Hepatocyte (in vitro differentiated cells): ENCODE measurements at regions not wholly inside any gene's neighbourhood (a gene's known extent, or its start where the extent isn't known, plus 50 kb on each side); places are given as distances from the start of the nearest gene placed in this dataset.

ENCODE experiments used
- DNase-seq: peaks from one replicate; pipeline ENCODE4 v3.0.0-alpha.2; 2016; ENCODE audit warnings: low spot score
- H2AFZ ChIP-seq: fragments of 200-600 bp; sonication (generic); 2 replicates; pipeline ENCODE4 v1.6.0; 2016; ENCODE audit warnings: antibody characterized with exemption, mild to moderate bottlenecking
- H3K27ac ChIP-seq: fragments of 200-600 bp; sonication (generic); 2 replicates; pipeline ENCODE4 v1.5.1; 2016; ENCODE audit warnings: mild to moderate bottlenecking
- H3K27me3 ChIP-seq: fragments of 200-600 bp; sonication (generic); 2 replicates; pipeline ENCODE4 v1.6.1; 2016
- H3K36me3 ChIP-seq: fragments of 200-600 bp; sonication (generic); replicated peaks from 2 replicates; pipeline ENCODE4 v1.5.1; 2016; ENCODE audit warnings: low read depth; ENCODE audit not compliant: insufficient read depth
- H3K4me1 ChIP-seq: fragments of 200-600 bp; sonication (generic); 2 replicates; pipeline ENCODE4 v1.5.1; 2016; ENCODE audit warnings: mild to moderate bottlenecking, moderate library complexity; ENCODE audit not compliant: insufficient read depth
- H3K4me2 ChIP-seq: fragments of 200-600 bp; sonication (generic); 2 replicates; pipeline ENCODE4 v1.6.0; 2016
- H3K4me3 ChIP-seq: fragments of 200-600 bp; sonication (generic); 2 replicates; pipeline ENCODE4 v1.5.1; 2016; ENCODE audit warnings: mild to moderate bottlenecking
- H3K79me2 ChIP-seq: fragments of 200-600 bp; sonication (generic); 2 replicates; pipeline ENCODE4 v1.6.0; 2017; ENCODE audit warnings: mild to moderate bottlenecking
- H3K9me2 ChIP-seq: fragments of 200-600 bp; sonication (generic); replicated peaks from 2 replicates; pipeline ENCODE4 v1.6.0; 2017; ENCODE audit warnings: mild to moderate bottlenecking; ENCODE audit not compliant: insufficient read depth
- H3K9me3 ChIP-seq: fragments of 200-600 bp; sonication (generic); 2 replicates; pipeline ENCODE4 v1.5.1; 2016; ENCODE audit warnings: low read depth, mild to moderate bottlenecking
- H4K20me1 ChIP-seq: fragments of 200-600 bp; sonication (generic); 2 replicates; pipeline ENCODE4 v1.6.0; 2016; ENCODE audit warnings: mild to moderate bottlenecking; ENCODE audit not compliant: insufficient read depth, poor library complexity, severe bottlenecking
- CTCF ChIP-seq: fragments of 200-600 bp; sonication (generic); IDR thresholded peaks from 2 replicates; pipeline ENCODE4 v1.5.1; 2016; ENCODE audit warnings: antibody characterized with exemption, mild to moderate bottlenecking; ENCODE audit not compliant: poor library complexity
- EZH2 ChIP-seq: fragments of 200-600 bp; sonication (generic); IDR thresholded peaks from 2 replicates; pipeline ENCODE4 v1.6.1; 2016; ENCODE audit warnings: antibody characterized with exemption, mild to moderate bottlenecking, borderline replicate concordance
- EZH2phosphoT487 ChIP-seq: fragments of 200-600 bp; sonication (generic); IDR thresholded peaks from one replicate; pipeline ENCODE4 v1.6.1; 2018; ENCODE audit warnings: antibody characterized with exemption, mild to moderate bottlenecking, low read depth, moderate library complexity; ENCODE audit not compliant: unreplicated experiment, severe bottlenecking
- WGBS: methylation state at CpG from one replicate; pipeline ENCODE4 v1.1.6; 2016; ENCODE audit warnings: low lambda C conversion rate; ENCODE audit errors: missing lambda C conversion rate; 5-methylcytosine and 5-hydroxymethylcytosine counted together

- Histone ChIP-seq H2AFZ (no peak overlapping the region), H4K20me1 (no peaks in the 10 kb centered on the region), H3K27ac (no peak overlapping the region), H3K79me2 (no peaks in the 10 kb centered on the region), H3K4me1 (no peaks in the 10 kb centered on the region), H3K4me3 (no peak overlapping the region), H3K9me3 (no peaks in the 10 kb centered on the region), H3K36me3 (no peaks in the 10 kb centered on the region), H3K4me2 (no peak overlapping the region), H3K27me3 (no peaks in the 10 kb centered on the region), H3K9me2 (no peaks in the 10 kb centered on the region)
- DNase-seq = no peak
- WGBS = 69% methylated on average over 4 of the region's 4 CpGs
- TF ChIP-seq CTCF (no peak), EZH2 (no peak), EZH2phosphoT487 (no peak)
Measured at GRCh38 chr7:69398986-69399385, 199.3 kb upstream of the AUTS2 start.

GRCh38 chr7:69399401-69399800 lies 198.9 kb upstream of the AUTS2 start:
- Histone ChIP-seq H2AFZ (no peak overlapping the region), H3K4me2 (no peak overlapping the region), H4K20me1 (no peaks in the 10 kb centered on the region), H3K4me3 (no peak overlapping the region), H3K4me1 (no peaks in the 10 kb centered on the region), H3K27me3 (no peaks in the 10 kb centered on the region), H3K79me2 (no peaks in the 10 kb centered on the region), H3K27ac (no peak overlapping the region), H3K9me3 (no peaks in the 10 kb centered on the region), H3K36me3 (no peaks in the 10 kb centered on the region), H3K9me2 (no peaks in the 10 kb centered on the region)
- no peak for DNase-seq
- TF ChIP-seq EZH2 (no peak), EZH2phosphoT487 (no peak), CTCF (no peak)

- no peaks in the 10 kb centered on the region for H3K27me3 ChIP-seq
- no peaks in the 10 kb centered on the region for H3K4me1 ChIP-seq
- DNase-seq = no peak
- 63% methylated on average over 2 of the region's 2 CpGs for WGBS
- H2AFZ ChIP-seq = no peak overlapping the region
- no peaks in the 10 kb centered on the region for H3K79me2 ChIP-seq
- no peaks in the 10 kb centered on the region for H3K9me2 ChIP-seq
- no peak overlapping the region for H3K27ac ChIP-seq
- H3K4me2 ChIP-seq = no peak overlapping the region
- no peaks in the 10 kb centered on the region for H4K20me1 ChIP-seq
- no peaks in the 10 kb centered on the region for H3K36me3 ChIP-seq
- H3K4me3 ChIP-seq = no peak overlapping the region
- no peak for TF ChIP-seq CTCF
- no peaks in the 10 kb centered on the region for H3K9me3 ChIP-seq
Measured at GRCh38 chr7:69402696-69403095, 195.6 kb upstream of the AUTS2 start.

- no peak for DNase-seq
- no peaks in the 10 kb centered on the region for H3K4me1 ChIP-seq
- 61% methylated on average over 2 of the region's 2 CpGs for WGBS
Measured at GRCh38 chr7:69403169-69403568, 195.1 kb upstream of the AUTS2 start.

More at GRCh38 chr7:69403169-69403568, 195.1 kb upstream of the AUTS2 start:
- Histone ChIP-seq H4K20me1 (no peaks in the 10 kb centered on the region), H3K79me2 (no peaks in the 10 kb centered on the region), H2AFZ (no peak overlapping the region), H3K9me3 (no peaks in the 10 kb centered on the region), H3K4me2 (no peak overlapping the region), H3K27me3 (no peaks in the 10 kb centered on the region), H3K27ac (no peak overlapping the region), H3K4me3 (no peak overlapping the region), H3K9me2 (no peaks in the 10 kb centered on the region), H3K36me3 (no peaks in the 10 kb centered on the region)
- TF ChIP-seq EZH2 (no peak), CTCF (no peak), EZH2phosphoT487 (no peak)
